NCI-H524 treated with DMSO at 0.1 percent for 48 hours (cell line): ENCODE measurements at regions not wholly inside any gene's neighbourhood (a gene's known extent, or its start where the extent isn't known, plus 50 kb on each side); places are given as distances from the start of the nearest gene placed in this dataset.
"Not testable (repeated sequence)": the region's sequence is repeated elsewhere in the genome, so short reads cannot be mapped to it uniquely, and the experiment has no call there.

Source experiments
- DNase-seq: peaks from one replicate; lab custom pipeline; 2025; lab: John Stamatoyannopoulos, UW

GRCh38 chr6:27161115-27161514, 86.4 kb upstream of the PRSS16 start:
- DNase-seq = no peak

GRCh38 chr6:27161603-27161945, 85.9 kb upstream of the PRSS16 start:
- DNase-seq = no peak

GRCh38 chr6:27161946-27162603, 85.4 kb upstream of the PRSS16 start:
- DNase-seq = peak; percentile 15

GRCh38 chr6:27163834-27164233, 83.7 kb upstream of the PRSS16 start:
- DNase-seq = no peak

- DNase-seq = no peak
Measured at GRCh38 chr6:27168108-27168507, 79.4 kb upstream of the PRSS16 start.

GRCh38 chr6:27168586-27169443, 78.7 kb upstream of the PRSS16 start:
- DNase-seq = no peak

- DNase-seq = not testable (repeated sequence)
Measured at GRCh38 chr6:27172524-27173231, 74.8 kb upstream of the PRSS16 start.

- not testable (repeated sequence) for DNase-seq
Measured at GRCh38 chr6:27173232-27173601, 74.3 kb upstream of the PRSS16 start.

- no peak for DNase-seq
Measured at GRCh38 chr6:27174958-27175357, 72.5 kb upstream of the PRSS16 start.

GRCh38 chr6:27176096-27176495, 71.4 kb upstream of the PRSS16 start:
- DNase-seq = no peak

GRCh38 chr6:27176523-27177484, 70.7 kb upstream of the PRSS16 start:
- DNase-seq = no peak

- peak; percentile 63 for DNase-seq
Measured at GRCh38 chr6:27177485-27178406, 69.8 kb upstream of the PRSS16 start.

GRCh38 chr6:27178407-27178730, 69.1 kb upstream of the PRSS16 start:
- no peak for DNase-seq

- DNase-seq = no peak
Measured at GRCh38 chr6:27178860-27179259, 68.6 kb upstream of the PRSS16 start.

- no peak for DNase-seq
Measured at GRCh38 chr6:27183060-27183832, 64.3 kb upstream of the PRSS16 start.

- no peak for DNase-seq
Measured at GRCh38 chr6:27187231-27188060, 60.1 kb upstream of the PRSS16 start.

- no peak for DNase-seq
Measured at GRCh38 chr6:27188061-27188884, 59.2 kb upstream of the PRSS16 start.

GRCh38 chr6:27188885-27189418, 58.5 kb upstream of the PRSS16 start:
- peak; percentile 42 for DNase-seq
